ENCODE measurements at regions not wholly inside any gene's neighbourhood (a gene's known extent, or its start where the extent isn't known, plus 50 kb on each side); places are given as distances from the start of the nearest gene placed in this dataset.
"Not testable (repeated sequence)": the region's sequence is repeated elsewhere in the genome, so short reads cannot be mapped to it uniquely, and the experiment has no call there.

- DNase-seq (ENCODE audit: low read depth in 3 of 3, low spot score in 2 of 3) = no peak
Observed at GRCh38 chr6:68080074-68080473, 555.0 kb upstream of the ADGRB3 start.

GRCh38 chr6:68077661-68078060 is 557.4 kb upstream of the ADGRB3 start:
- DNase-seq (ENCODE audit: low read depth in 3 of 3, low spot score in 2 of 3) = no peak

GRCh38 chr6:68071740-68072139 is 563.3 kb upstream of the ADGRB3 start:
- DNase-seq (ENCODE audit: low read depth in 3 of 3, low spot score in 2 of 3) = no peak

- no peak for DNase-seq (ENCODE audit: low read depth in 3 of 3, low spot score in 2 of 3)
Observed at GRCh38 chr6:68069921-68070710, 565.0 kb upstream of the ADGRB3 start.

- no peak for DNase-seq (ENCODE audit: low read depth in 3 of 3, low spot score in 2 of 3)
Observed at GRCh38 chr6:68059899-68060298, 575.2 kb upstream of the ADGRB3 start.

- DNase-seq (ENCODE audit: low read depth in 3 of 3, low spot score in 2 of 3) = no peak
Observed at GRCh38 chr6:68059261-68059660, 575.8 kb upstream of the ADGRB3 start.

GRCh38 chr6:68056596-68056995 is 578.5 kb upstream of the ADGRB3 start:
- not testable (repeated sequence) for DNase-seq (ENCODE audit: low read depth in 3 of 3, low spot score in 2 of 3)

- no peak for DNase-seq (ENCODE audit: low read depth in 3 of 3, low spot score in 2 of 3)
Observed at GRCh38 chr6:68054756-68055155, 580.3 kb upstream of the ADGRB3 start.

- no peak for DNase-seq (ENCODE audit: low read depth in 3 of 3, low spot score in 2 of 3)
Observed at GRCh38 chr6:68053805-68054373, 581.2 kb upstream of the ADGRB3 start.

- DNase-seq (ENCODE audit: low read depth in 3 of 3, low spot score in 2 of 3) = no peak
Observed at GRCh38 chr6:68052234-68052633, 582.8 kb upstream of the ADGRB3 start.

GRCh38 chr6:68049562-68049961 is 585.5 kb upstream of the ADGRB3 start:
- no peak for DNase-seq (ENCODE audit: low read depth in 3 of 3, low spot score in 2 of 3)

- DNase-seq (ENCODE audit: low read depth in 3 of 3, low spot score in 2 of 3) = no peak
Observed at GRCh38 chr6:68046756-68047155, 588.3 kb upstream of the ADGRB3 start.

GRCh38 chr6:68046302-68046701 is 588.8 kb upstream of the ADGRB3 start:
- no peak for DNase-seq (ENCODE audit: low read depth in 3 of 3, low spot score in 2 of 3)

GRCh38 chr6:68045193-68045592 is 589.9 kb upstream of the ADGRB3 start:
- DNase-seq (ENCODE audit: low read depth in 3 of 3, low spot score in 2 of 3) = no peak

- DNase-seq (ENCODE audit: low read depth in 3 of 3, low spot score in 2 of 3) = no peak
Observed at GRCh38 chr6:68044264-68044663, 590.8 kb upstream of the ADGRB3 start.

- no peak for DNase-seq (ENCODE audit: low read depth in 3 of 3, low spot score in 2 of 3)
Observed at GRCh38 chr6:68043122-68043398, 592.0 kb upstream of the ADGRB3 start.

- DNase-seq (ENCODE audit: low read depth in 3 of 3, low spot score in 2 of 3) = no peak
Observed at GRCh38 chr6:68042339-68043121, 592.6 kb upstream of the ADGRB3 start.

- peak in 1 of 3 donors; percentile 1 for DNase-seq (ENCODE audit: low read depth in 3 of 3, low spot score in 2 of 3)
Observed at GRCh38 chr6:68040780-68041179, 594.3 kb upstream of the ADGRB3 start.

- peak in 1 of 3 donors; percentile 17 for DNase-seq (ENCODE audit: low read depth in 3 of 3, low spot score in 2 of 3)
Observed at GRCh38 chr6:68040312-68040778, 594.7 kb upstream of the ADGRB3 start.

- DNase-seq (ENCODE audit: low read depth in 3 of 3, low spot score in 2 of 3) = no peak
Observed at GRCh38 chr6:68039641-68040311, 595.3 kb upstream of the ADGRB3 start.

GRCh38 chr6:68038815-68039408 is 596.2 kb upstream of the ADGRB3 start:
- DNase-seq (ENCODE audit: low read depth in 3 of 3, low spot score in 2 of 3) = no peak

Data from right renal cortex interstitium (tissue), 3 donors.